ENCODE measurements at regions not wholly inside any gene's neighbourhood (a gene's known extent, or its start where the extent isn't known, plus 50 kb on each side); places are given as distances from the start of the nearest gene placed in this dataset.

- no peaks in the 10 kb centered on the region for H4K20me1 ChIP-seq (ENCODE audit: control insufficient read depth, extremely low read depth, insufficient read depth, low read length)
- H2AFZ ChIP-seq (ENCODE audit: low read length) = no peak overlapping the region
- no peaks in the 10 kb centered on the region for H3K4me1 ChIP-seq (ENCODE audit: control insufficient read depth, extremely low read depth, insufficient read depth, low read length)
- no peaks in the 10 kb centered on the region for H3K36me3 ChIP-seq (ENCODE audit: control insufficient read depth, insufficient read depth, low read length)
- no peak overlapping the region for H3K4me2 ChIP-seq (ENCODE audit: extremely low read depth, insufficient read depth, low read length)
- TF ChIP-seq CTCF (conservative IDR thresholded peaks at IDR 0.05 in 1 of 2, IDR thresholded peaks at IDR 0.05 in 1 of 2; ENCODE audit: low read depth in 1 of 2, low read length in 2 of 2) (no peak), EZH2 (IDR thresholded peaks at IDR 0.05; ENCODE audit: low read length, missing control alignments) (no peak)
- H3K9ac ChIP-seq (ENCODE audit: insufficient read depth, low read length) = no peak overlapping the region
- peaks cover 8% of the 10 kb centered on the region for H3K27me3 ChIP-seq (ENCODE audit: control insufficient read depth, insufficient read depth, low read length)
- H3K9me3 ChIP-seq (ENCODE audit: control insufficient read depth, insufficient read depth, low read depth, low read length) = no peaks in the 10 kb centered on the region
- no peaks in the 10 kb centered on the region for H3K79me2 ChIP-seq (ENCODE audit: control insufficient read depth, insufficient read depth, low read length)
- DNase-seq (ENCODE audit: low read depth in 2 of 2) = no peak
- no peak overlapping the region for H3K27ac ChIP-seq (ENCODE audit: insufficient read depth, low read length)
- no peak overlapping the region for H3K4me3 ChIP-seq (replicated peaks in 1 of 4; ENCODE audit: control extremely low read depth in 1 of 4, insufficient read depth in 1 of 4, low read depth in 3 of 4, low read length in 4 of 4)
Observed at GRCh38 chr2:64296140-64296480, 151.9 kb upstream of the PELI1 start.

GRCh38 chr2:64296695-64297346 lies 152.6 kb upstream of the PELI1 start:
- H3K4me2 ChIP-seq (ENCODE audit: extremely low read depth, insufficient read depth, low read length) = no peak overlapping the region
- no peaks in the 10 kb centered on the region for H3K9me3 ChIP-seq (ENCODE audit: control insufficient read depth, insufficient read depth, low read depth, low read length)
- H3K36me3 ChIP-seq (ENCODE audit: control insufficient read depth, insufficient read depth, low read length) = no peaks in the 10 kb centered on the region
- H3K4me3 ChIP-seq (replicated peaks in 1 of 4; ENCODE audit: control extremely low read depth in 1 of 4, insufficient read depth in 1 of 4, low read depth in 3 of 4, low read length in 4 of 4) = no peak overlapping the region
- H2AFZ ChIP-seq (ENCODE audit: low read length) = no peak overlapping the region
- no peak overlapping the region for H3K9ac ChIP-seq (ENCODE audit: insufficient read depth, low read length)
- DNase-seq (ENCODE audit: low read depth in 2 of 2) = no peak
- H3K27me3 ChIP-seq (ENCODE audit: control insufficient read depth, insufficient read depth, low read length) = peaks cover 8% of the 10 kb centered on the region
- no peak overlapping the region for H3K27ac ChIP-seq (ENCODE audit: insufficient read depth, low read length)
- H4K20me1 ChIP-seq (ENCODE audit: control insufficient read depth, extremely low read depth, insufficient read depth, low read length) = no peaks in the 10 kb centered on the region
- no peaks in the 10 kb centered on the region for H3K4me1 ChIP-seq (ENCODE audit: control insufficient read depth, extremely low read depth, insufficient read depth, low read length)
- no peaks in the 10 kb centered on the region for H3K79me2 ChIP-seq (ENCODE audit: control insufficient read depth, insufficient read depth, low read length)
- TF ChIP-seq CTCF (conservative IDR thresholded peaks at IDR 0.05 in 1 of 2, IDR thresholded peaks at IDR 0.05 in 1 of 2; ENCODE audit: low read depth in 1 of 2, low read length in 2 of 2) = no peak
- TF ChIP-seq EZH2 (IDR thresholded peaks at IDR 0.05; ENCODE audit: low read length, missing control alignments) = no peak

- Histone ChIP-seq H3K36me3 (ENCODE audit: control insufficient read depth, insufficient read depth, low read length) (no peaks in the 10 kb centered on the region), H3K9ac (ENCODE audit: insufficient read depth, low read length) (no peak overlapping the region), H3K9me3 (ENCODE audit: control insufficient read depth, insufficient read depth, low read depth, low read length) (no peaks in the 10 kb centered on the region), H4K20me1 (ENCODE audit: control insufficient read depth, extremely low read depth, insufficient read depth, low read length) (no peaks in the 10 kb centered on the region), H3K27me3 (ENCODE audit: control insufficient read depth, insufficient read depth, low read length) (peaks cover 8% of the 10 kb centered on the region), H3K27ac (ENCODE audit: insufficient read depth, low read length) (no peak overlapping the region), H3K79me2 (ENCODE audit: control insufficient read depth, insufficient read depth, low read length) (no peaks in the 10 kb centered on the region), H3K4me1 (ENCODE audit: control insufficient read depth, extremely low read depth, insufficient read depth, low read length) (no peaks in the 10 kb centered on the region), H2AFZ (ENCODE audit: low read length) (no peak overlapping the region), H3K4me3 (replicated peaks in 1 of 4; ENCODE audit: control extremely low read depth in 1 of 4, insufficient read depth in 1 of 4, low read depth in 3 of 4, low read length in 4 of 4) (no peak overlapping the region), H3K4me2 (ENCODE audit: extremely low read depth, insufficient read depth, low read length) (no peak overlapping the region)
- no peak for TF ChIP-seq EZH2 (IDR thresholded peaks at IDR 0.05; ENCODE audit: low read length, missing control alignments)
- no peak for TF ChIP-seq CTCF (conservative IDR thresholded peaks at IDR 0.05 in 1 of 2, IDR thresholded peaks at IDR 0.05 in 1 of 2; ENCODE audit: low read depth in 1 of 2, low read length in 2 of 2)
- DNase-seq (ENCODE audit: low read depth in 2 of 2) = no peak
Observed at GRCh38 chr2:64298161-64298560, 153.9 kb upstream of the PELI1 start.

All from fibroblast of lung (primary cell).